Activated T-cell treated with anti-CD3 and anti-CD28 coated beads, Interleukin-2, amount 50 U/mL, for 4 hours (primary cell): ENCODE measurements at regions not wholly inside any gene's neighbourhood (a gene's known extent, or its start where the extent isn't known, plus 50 kb on each side); places are given as distances from the start of the nearest gene placed in this dataset.

ENCODE experiments used
- ATAC-seq, 2 donors: fragments of 200-7000 bp; cut with Tn5 transposase; one replicate each; pipeline ENCODE4 v1.10.0; 2021
- DNase-seq: peaks from one replicate; pipeline ENCODE4 v3.0.0-alpha.2; 2020
- H3K27me3 Mint-ChIP-seq: one replicate; pipeline ENCODE4 v1.8.0; 2021; ENCODE audit warnings: low read depth, mixed read lengths
- H3K36me3 Mint-ChIP-seq: one replicate; pipeline ENCODE4 v1.8.0; 2022; ENCODE audit warnings: mixed read lengths; ENCODE audit not compliant: insufficient read depth
- H3K4me1 Mint-ChIP-seq: one replicate; pipeline ENCODE4 v1.8.0; 2021; ENCODE audit warnings: low read depth, mixed read lengths
- H3K4me3 Mint-ChIP-seq: one replicate; pipeline ENCODE4 v1.8.0; 2021; ENCODE audit warnings: mild to moderate bottlenecking, moderate library complexity, mixed read lengths
- H3K9me3 Mint-ChIP-seq: one replicate; pipeline ENCODE4 v1.8.0; 2021; ENCODE audit warnings: mixed read lengths

GRCh38 chr22:22079404-22080148 is 97.0 kb upstream of the TOP3B start:
- Mint-ChIP-seq H3K4me1 (no peaks in the 10 kb centered on the region), H3K36me3 (no peaks in the 10 kb centered on the region), H3K9me3 (no peaks in the 10 kb centered on the region), H3K4me3 (no peak overlapping the region), H3K27me3 (peaks cover 47% of the 10 kb centered on the region)
- ATAC-seq (no peak), DNase-seq (no peak)

DNA sequence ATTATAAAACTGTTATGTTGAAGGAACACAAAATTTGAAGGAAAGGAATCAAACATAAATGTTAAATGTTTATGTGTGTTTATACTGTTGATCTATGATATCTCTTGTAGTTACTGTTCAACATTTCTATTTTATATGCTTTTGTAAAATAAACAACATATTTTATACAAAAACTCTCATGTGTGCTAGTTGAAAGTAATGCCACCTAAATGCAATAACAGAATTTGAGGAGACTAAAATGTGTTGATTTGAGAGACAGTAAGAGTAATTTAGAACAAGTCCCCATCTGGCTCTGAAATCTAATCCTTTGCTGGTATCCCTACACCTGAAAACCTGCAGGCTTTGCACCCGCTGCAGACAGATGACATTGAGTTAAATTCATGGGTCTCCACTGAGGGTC is 95.7 kb upstream of the TOP3B start:
- no peak overlapping the region for H3K4me3 Mint-ChIP-seq
- ATAC-seq = no peak

DNA sequence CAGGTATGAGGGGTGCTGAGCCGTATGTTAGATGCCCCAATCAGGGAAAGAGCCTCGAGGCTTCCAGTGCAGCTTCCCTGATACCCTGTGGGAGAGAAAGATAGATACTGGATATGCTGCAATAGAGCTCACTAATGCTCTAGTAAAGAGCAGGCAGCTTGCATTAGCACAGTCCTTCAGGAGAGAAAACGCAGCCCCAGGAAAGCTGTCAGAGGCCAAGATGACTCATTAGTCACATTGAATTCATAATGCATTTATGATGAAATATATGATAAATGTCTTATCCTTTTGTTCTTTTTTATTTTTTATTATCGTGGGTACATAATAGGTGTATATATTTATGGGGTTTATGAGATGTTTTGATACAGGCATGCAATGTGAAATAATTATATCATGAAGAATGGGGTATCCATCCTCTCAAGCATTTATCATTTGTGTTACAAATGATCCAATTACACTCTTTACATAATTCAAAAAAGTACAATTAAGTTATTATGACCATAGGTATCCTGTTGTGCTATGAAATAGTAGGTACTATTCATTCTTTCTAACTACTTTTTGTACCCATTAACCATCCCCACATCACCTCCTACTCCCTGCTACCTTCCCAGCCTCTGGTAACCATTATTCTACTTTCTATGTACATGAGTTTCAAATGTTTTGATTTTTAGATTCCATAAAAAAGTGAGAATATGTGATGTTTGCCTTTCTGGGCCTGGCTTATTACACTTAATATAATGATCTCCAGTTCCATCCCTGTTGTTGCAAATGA is 94.5 kb upstream of the TOP3B start:
- H3K4me3 Mint-ChIP-seq = no peak overlapping the region
- ATAC-seq = no peak
- no peak for DNase-seq
- H3K27me3 Mint-ChIP-seq = peaks cover 44% of the 10 kb centered on the region
- H3K4me1 Mint-ChIP-seq = no peaks in the 10 kb centered on the region
- H3K9me3 Mint-ChIP-seq = no peaks in the 10 kb centered on the region
- no peaks in the 10 kb centered on the region for H3K36me3 Mint-ChIP-seq

More for the DNA sequence above, 95.7 kb upstream of the TOP3B start:
- Mint-ChIP-seq H3K27me3 (peaks cover 48% of the 10 kb centered on the region), H3K9me3 (no peaks in the 10 kb centered on the region), H3K4me1 (no peaks in the 10 kb centered on the region), H3K36me3 (no peaks in the 10 kb centered on the region)
- DNase-seq = no peak

DNA sequence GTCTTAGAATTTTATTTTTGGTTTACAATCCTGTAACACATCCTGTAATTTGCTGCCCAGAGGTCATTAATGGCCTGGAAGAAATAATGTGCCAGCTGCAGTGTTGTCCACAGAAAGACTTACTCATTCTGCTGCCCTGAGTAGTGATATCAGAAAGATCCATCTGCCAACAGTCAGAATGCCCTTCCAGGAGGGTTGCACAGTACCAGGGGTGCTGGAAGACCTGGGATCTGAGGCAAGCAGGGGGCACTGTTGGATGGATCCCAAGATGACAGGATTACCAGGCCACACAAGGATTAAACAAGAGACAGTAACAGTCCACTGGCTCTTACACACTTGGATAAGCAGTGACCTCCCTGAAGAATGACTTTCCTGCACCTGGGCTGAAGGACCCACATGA is 93.8 kb upstream of the TOP3B start:
- DNase-seq (no peak), ATAC-seq (no peak)
- Mint-ChIP-seq H3K36me3 (no peaks in the 10 kb centered on the region), H3K4me1 (no peaks in the 10 kb centered on the region), H3K4me3 (no peak overlapping the region), H3K27me3 (peaks cover 38% of the 10 kb centered on the region), H3K9me3 (no peaks in the 10 kb centered on the region)

GRCh38 chr22:22075382-22076163 is 93.0 kb upstream of the TOP3B start:
- H3K4me3 Mint-ChIP-seq = no peak overlapping the region
- H3K36me3 Mint-ChIP-seq = no peaks in the 10 kb centered on the region
- H3K9me3 Mint-ChIP-seq = no peaks in the 10 kb centered on the region
- no peak for DNase-seq
- no peaks in the 10 kb centered on the region for H3K4me1 Mint-ChIP-seq
- ATAC-seq = no peak
- peaks cover 35% of the 10 kb centered on the region for H3K27me3 Mint-ChIP-seq

DNA sequence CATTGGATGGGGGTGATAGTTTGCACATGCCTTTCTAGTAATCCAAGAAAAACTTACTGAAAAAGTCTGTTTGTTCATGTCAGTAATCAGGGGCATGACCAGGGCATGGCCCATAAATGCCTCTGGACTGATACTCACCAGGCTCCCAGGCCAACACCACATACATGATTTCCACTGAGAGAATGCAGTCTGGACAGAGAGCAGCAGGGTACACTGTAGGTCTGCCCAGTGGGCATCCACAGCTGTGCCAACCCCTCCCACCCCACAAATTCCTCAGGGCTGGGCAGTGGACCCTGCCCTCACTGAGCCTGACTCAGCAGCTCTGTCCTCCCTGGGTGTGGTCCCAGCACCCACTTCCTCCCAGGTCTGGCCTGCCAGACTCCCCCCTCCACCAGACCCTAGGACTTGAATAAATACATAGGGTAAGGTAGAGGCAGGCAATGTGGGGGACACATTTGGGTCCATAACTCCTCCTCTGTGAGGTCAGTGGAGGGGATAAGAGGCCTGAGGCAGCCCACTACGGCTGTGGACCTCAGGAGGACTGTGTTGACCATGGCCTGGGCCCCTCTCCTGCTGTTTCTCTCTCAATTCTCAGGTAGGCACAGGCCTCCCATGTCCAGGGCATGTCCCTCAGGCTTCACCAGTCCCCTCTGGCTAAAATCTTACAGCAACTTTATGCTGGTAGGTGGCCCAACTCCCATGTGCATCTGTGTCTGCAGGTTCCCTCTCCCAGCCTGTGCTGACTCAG is 92.2 kb upstream of the TOP3B start:
- Mint-ChIP-seq H3K9me3 (no peaks in the 10 kb centered on the region), H3K36me3 (no peaks in the 10 kb centered on the region), H3K27me3 (peaks cover 32% of the 10 kb centered on the region), H3K4me1 (no peaks in the 10 kb centered on the region), H3K4me3 (no peak overlapping the region)
- DNase-seq (no peak), ATAC-seq (no peak)

DNA sequence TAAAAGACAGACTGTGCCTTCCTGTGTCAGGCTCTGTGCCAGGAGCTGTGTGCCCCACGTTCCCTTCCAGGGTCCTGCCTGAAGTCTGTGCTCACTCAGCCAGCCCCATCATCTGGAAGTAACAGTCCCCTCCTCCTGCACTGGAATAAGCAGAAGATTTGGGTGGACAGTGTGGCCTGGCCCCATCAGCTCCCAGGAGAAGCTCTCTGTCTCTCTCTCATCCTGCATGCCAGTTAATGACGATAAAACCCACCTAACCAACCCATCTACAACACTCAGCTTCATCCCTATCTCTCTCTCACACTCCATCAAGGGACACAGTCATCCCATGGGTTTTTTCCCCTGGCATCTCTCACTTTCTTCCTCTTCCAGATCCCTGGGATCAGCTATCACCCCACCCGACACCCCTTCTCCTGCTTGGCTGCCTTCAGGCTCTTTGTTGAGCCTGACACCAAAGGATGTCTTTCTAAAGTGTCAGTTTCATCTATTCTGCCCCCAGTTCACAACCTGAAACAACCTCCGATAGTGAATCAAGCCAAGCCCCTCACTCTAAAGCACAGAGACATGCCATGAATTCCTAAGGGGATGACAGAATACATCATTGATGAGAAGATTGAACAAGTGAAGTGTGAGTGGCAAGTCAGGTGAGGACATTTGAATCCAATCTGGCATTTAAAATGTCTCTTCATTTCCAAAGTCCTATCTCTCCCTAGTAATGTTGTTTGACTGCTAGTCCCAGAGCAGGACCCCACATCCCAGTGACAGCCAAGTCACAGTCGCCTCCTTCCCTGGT is 91.4 kb upstream of the TOP3B start:
- no peaks in the 10 kb centered on the region for H3K9me3 Mint-ChIP-seq
- ATAC-seq (no peak), DNase-seq (no peak)
- no peak overlapping the region for H3K4me3 Mint-ChIP-seq
- H3K27me3 Mint-ChIP-seq = peaks cover 32% of the 10 kb centered on the region
- H3K36me3 Mint-ChIP-seq = no peaks in the 10 kb centered on the region
- no peaks in the 10 kb centered on the region for H3K4me1 Mint-ChIP-seq

DNA sequence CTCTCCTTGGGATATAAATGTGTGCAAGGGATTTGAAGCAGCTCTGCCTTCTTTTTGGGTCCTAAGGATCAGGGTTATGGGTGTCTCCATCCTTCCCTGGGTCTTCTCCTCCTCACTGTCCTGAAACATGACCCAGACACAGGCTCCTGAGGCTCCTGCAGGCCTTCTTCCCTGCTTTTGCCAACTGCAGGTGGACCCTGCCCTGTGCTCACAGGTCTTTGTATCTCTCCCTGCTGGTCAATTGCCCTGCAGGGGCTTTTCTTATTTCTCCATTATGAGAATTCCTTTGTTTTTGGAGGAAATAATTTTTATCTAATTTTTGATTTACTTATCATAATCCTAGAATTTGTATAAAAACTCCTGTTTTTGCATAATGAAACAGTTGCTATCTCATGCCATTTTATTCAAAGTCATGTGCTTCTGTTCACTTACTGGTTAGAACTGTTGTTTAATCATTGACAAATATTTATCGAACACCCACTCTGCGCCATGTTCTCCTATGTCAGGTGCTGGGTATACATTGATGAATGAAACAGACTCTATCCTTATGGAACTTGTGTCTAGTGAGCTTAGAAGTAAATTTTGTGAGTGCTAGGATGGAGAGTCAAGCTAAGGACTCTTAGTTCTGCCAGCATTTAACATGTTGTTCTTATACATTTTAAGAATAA is 89.7 kb upstream of the TOP3B start:
- ATAC-seq (no peak), DNase-seq (no peak)
- H3K4me3 Mint-ChIP-seq = no peak overlapping the region
- no peaks in the 10 kb centered on the region for H3K9me3 Mint-ChIP-seq
- H3K27me3 Mint-ChIP-seq = peaks cover 26% of the 10 kb centered on the region
- H3K36me3 Mint-ChIP-seq = no peaks in the 10 kb centered on the region
- no peaks in the 10 kb centered on the region for H3K4me1 Mint-ChIP-seq

DNA sequence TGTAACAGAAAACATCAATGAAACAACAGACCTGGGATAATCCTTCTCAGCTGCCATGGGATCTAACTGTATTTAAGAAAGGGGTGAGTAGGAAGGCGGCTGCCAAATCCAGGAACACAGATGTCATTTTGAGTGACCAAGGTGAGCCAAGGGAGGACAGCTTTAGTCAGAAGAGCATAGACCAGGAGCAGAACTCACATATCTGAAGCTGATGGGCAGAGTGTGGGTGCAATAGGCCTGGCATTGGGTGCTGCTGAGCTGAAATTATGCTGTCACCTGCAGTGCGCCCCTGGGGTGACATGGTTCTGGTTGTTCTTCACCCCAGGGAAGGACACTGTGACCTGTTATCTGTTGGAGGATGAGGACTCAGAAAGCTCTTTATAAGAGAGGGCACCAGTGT is 88.9 kb upstream of the TOP3B start:
- no peak for ATAC-seq
- H3K4me1 Mint-ChIP-seq = no peaks in the 10 kb centered on the region
- peaks cover 21% of the 10 kb centered on the region for H3K27me3 Mint-ChIP-seq
- H3K4me3 Mint-ChIP-seq = no peak overlapping the region
- no peaks in the 10 kb centered on the region for H3K36me3 Mint-ChIP-seq
- no peaks in the 10 kb centered on the region for H3K9me3 Mint-ChIP-seq
- DNase-seq = no peak

DNA sequence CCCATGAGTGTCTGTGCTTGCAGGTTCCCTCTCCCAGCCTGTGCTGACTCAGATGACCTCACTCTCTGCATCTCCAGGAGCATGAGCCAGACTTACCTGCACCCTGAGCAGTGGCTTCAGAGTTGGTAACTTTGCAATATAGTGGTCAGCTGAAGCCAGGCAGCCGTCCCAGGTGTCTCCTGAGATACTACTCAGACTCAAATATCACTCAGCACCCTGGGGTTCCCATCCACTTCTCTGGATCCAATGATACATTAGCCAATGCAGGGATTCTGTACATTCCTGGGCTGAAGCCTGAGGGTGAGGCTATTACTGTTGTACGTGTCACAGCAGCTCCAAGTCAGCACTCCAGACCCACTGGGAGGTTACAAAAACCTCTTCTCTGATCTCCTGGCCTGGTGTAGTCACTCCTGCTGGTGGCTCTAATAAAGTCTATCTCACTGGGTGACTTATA is 87.8 kb upstream of the TOP3B start:
- ATAC-seq = no peak
- Mint-ChIP-seq H3K36me3 (no peaks in the 10 kb centered on the region), H3K27me3 (peaks cover 14% of the 10 kb centered on the region), H3K4me1 (no peaks in the 10 kb centered on the region), H3K9me3 (no peaks in the 10 kb centered on the region), H3K4me3 (no peak overlapping the region)
- DNase-seq = no peak

DNA sequence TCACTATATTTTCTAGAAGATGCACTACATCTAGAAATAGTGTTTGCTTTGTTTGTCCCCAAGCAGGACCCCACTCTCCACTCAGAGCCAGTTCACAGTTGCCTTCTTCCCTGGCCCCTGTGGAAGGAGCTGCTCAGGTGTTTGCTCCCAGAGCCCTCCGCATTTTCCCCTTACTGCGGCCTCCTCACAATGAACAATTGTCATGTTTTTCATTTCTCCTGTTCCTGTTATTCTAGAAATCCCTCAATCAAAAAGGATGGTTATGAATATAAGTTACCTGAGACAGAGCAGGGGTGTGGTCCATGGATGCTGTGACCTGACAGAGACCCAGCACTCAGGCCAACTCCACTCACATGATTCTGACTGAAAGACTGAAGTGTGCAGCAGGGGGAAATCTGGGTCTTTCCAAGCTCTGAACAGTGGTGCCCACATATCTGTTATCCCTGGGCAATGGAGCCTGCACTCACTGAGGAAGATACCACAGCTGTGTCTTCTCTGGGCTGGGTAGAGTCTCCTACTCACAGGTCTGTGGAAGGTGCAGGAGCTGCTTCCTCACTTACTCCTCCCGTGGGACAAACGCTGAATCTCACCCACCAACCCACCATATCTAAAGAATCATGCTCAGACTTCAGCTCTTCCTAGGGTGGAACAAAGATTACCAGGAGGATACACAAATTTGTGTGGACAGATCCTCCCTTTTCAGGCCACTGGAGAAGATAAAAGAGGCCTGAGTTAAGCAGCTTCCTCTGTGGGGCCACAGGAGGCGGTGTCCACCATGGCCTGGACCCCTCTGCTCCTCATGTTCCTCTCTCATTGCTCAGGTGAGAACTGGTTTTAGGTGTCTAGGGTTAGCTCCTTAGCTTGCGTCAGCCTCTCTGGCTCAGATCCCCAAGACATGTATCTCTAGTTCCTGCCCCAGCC is 87.1 kb upstream of the TOP3B start:
- H3K27me3 Mint-ChIP-seq = peaks cover 10% of the 10 kb centered on the region
- H3K9me3 Mint-ChIP-seq = no peaks in the 10 kb centered on the region
- no peak overlapping the region for H3K4me3 Mint-ChIP-seq
- no peak for DNase-seq
- no peaks in the 10 kb centered on the region for H3K4me1 Mint-ChIP-seq
- H3K36me3 Mint-ChIP-seq = no peaks in the 10 kb centered on the region
- no peak for ATAC-seq

DNA sequence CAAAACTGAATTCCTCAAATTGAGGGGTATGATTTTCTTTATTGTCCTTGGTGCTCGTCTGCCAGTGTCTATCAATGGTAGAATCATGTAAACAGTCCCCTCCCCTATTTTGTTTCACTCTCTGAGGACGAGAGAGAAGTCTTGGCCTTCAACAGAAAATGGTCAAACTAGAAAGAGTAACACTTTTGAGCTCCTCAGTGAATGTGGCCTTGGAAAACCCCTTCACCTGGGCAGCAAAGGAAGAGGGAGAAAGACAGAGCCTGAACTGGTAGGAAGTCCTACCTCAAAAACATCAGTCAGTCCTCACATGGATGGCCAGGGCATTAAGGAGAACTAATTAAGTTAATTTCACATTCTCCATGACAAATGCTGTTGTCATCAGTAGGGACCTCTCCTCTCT is 86.1 kb upstream of the TOP3B start:
- H3K4me1 Mint-ChIP-seq = no peaks in the 10 kb centered on the region
- no peak overlapping the region for H3K4me3 Mint-ChIP-seq
- no peaks in the 10 kb centered on the region for H3K9me3 Mint-ChIP-seq
- H3K36me3 Mint-ChIP-seq = no peaks in the 10 kb centered on the region
- no peak for ATAC-seq
- peaks cover 5% of the 10 kb centered on the region for H3K27me3 Mint-ChIP-seq
- DNase-seq = no peak
